SK-N-SH (cell line): ENCODE measurements at regions not wholly inside any gene's neighbourhood (a gene's known extent, or its start where the extent isn't known, plus 50 kb on each side); places are given as distances from the start of the nearest gene placed in this dataset.

Source experiments
- CTCF ChIA-PET: fragments of 300-600, 350-600 bp; formaldehyde crosslinking; extraction: SDS; loops from one replicate; lab custom pipeline; 2021; lab: Yijun Ruan, JAX
- POLR2A ChIA-PET: fragments of 350-600 bp; sonication (Branson Sonifier 250); formaldehyde crosslinking; extraction: SDS; loops from one replicate; lab custom pipeline; 2020; ENCODE audit warnings: antibody characterized with exemption, inconsistent platforms; lab: Yijun Ruan, JAX
- DNase-seq: peaks from one replicate; pipeline ENCODE4 v3.0.0; 2012
- H2AFZ ChIP-seq: fragments of 200-600 bp; sonication (generic); 2 replicates; pipeline ENCODE4 v1.8.1; 2016; ENCODE audit warnings: antibody characterized with exemption, mild to moderate bottlenecking, low read depth
- H3F3A ChIP-seq: fragments of 200-600 bp; sonication (generic); replicated peaks from 2 replicates; pipeline ENCODE3; 2016; ENCODE audit warnings: antibody characterized with exemption, mild to moderate bottlenecking; ENCODE audit not compliant: insufficient read depth
- H3K27ac ChIP-seq, 2 experiments: fragments of 200-500 bp in 1 of 2; fragments of 200-600 bp in 1 of 2; sonication (Bioruptor generic) in 1 of 2; sonication (generic), shearing (Covaris generic) in 1 of 2; 2 replicates each; pipeline versions ENCODE4 v1.5.1 to v1.6.1; 2014 to 2016; ENCODE audit warnings: low read depth in 2 of 2, inconsistent platforms in 1 of 2, low read length in 1 of 2, mild to moderate bottlenecking in 1 of 2, mixed read lengths in 1 of 2
- H3K27me3 ChIP-seq: fragments of 200-600 bp; sonication (generic), shearing (Covaris generic); 2 replicates; pipeline ENCODE4 v1.6.1; 2016; ENCODE audit warnings: mixed run types; ENCODE audit not compliant: insufficient read depth
- H3K36me3 ChIP-seq, 2 experiments: fragments of 200-500 bp in 1 of 2; fragments of 200-600 bp in 1 of 2; sonication (Bioruptor generic) in 1 of 2; sonication (generic) in 1 of 2; replicated peaks in 1 of 2; 2 replicates each; pipeline versions ENCODE3 to v1.5.1; 2014 to 2016; ENCODE audit warnings: low read length in 1 of 2, mild to moderate bottlenecking in 1 of 2; ENCODE audit not compliant: insufficient read depth in 2 of 2, control insufficient read depth in 1 of 2
- H3K4me1 ChIP-seq, 2 experiments: fragments of 200-500 bp in 1 of 2; fragments of 200-600 bp in 1 of 2; sonication (Bioruptor generic) in 1 of 2; sonication (generic), shearing (Covaris generic) in 1 of 2; 2 replicates each; pipeline versions ENCODE4 v1.5.1 to v1.6.1; 2014 to 2016; ENCODE audit warnings: low read depth in 1 of 2, low read length in 1 of 2, mixed run types in 1 of 2; ENCODE audit not compliant: insufficient read depth in 2 of 2, control insufficient read depth in 1 of 2
- H3K4me2 ChIP-seq: fragments of 200-600 bp; sonication (generic), shearing (Covaris generic); 2 replicates; pipeline ENCODE4 v1.6.1; 2017; ENCODE audit warnings: mixed run types
- H3K4me3 ChIP-seq, 2 experiments: fragments of 200-500 bp in 1 of 2; fragments of 200-600 bp in 1 of 2; sonication (Bioruptor generic) in 1 of 2; sonication (generic), shearing (Covaris generic) in 1 of 2; 2 replicates each; pipeline versions ENCODE4 v1.5.1 to v1.8.1; 2014 to 2016; ENCODE audit warnings: low read depth in 2 of 2, inconsistent platforms in 1 of 2, low read length in 1 of 2, mild to moderate bottlenecking in 1 of 2, mixed read lengths in 1 of 2, moderate library complexity in 1 of 2
- H3K79me2 ChIP-seq: fragments of 200-600 bp; sonication (generic); 2 replicates; pipeline ENCODE4 v1.8.1; 2017; ENCODE audit warnings: mild to moderate bottlenecking; ENCODE audit not compliant: insufficient read depth
- H3K9ac ChIP-seq: fragments of 200-600 bp; sonication (generic); 2 replicates; pipeline ENCODE4 v1.6.1; 2017; ENCODE audit warnings: mixed run types
- H3K9me2 ChIP-seq: fragments of 200-600 bp; sonication (generic); 2 replicates; pipeline ENCODE4 v1.6.1; 2017; ENCODE audit warnings: mixed run types
- H3K9me3 ChIP-seq: fragments of 200-600 bp; sonication (generic); 2 replicates; pipeline ENCODE4 v1.6.1; 2017; ENCODE audit warnings: mixed run types, mild to moderate bottlenecking, moderate library complexity
- H4K20me1 ChIP-seq: fragments of 200-600 bp; sonication (generic); 2 replicates; pipeline ENCODE4 v1.6.1; 2017; ENCODE audit warnings: mild to moderate bottlenecking, mixed run types; ENCODE audit not compliant: insufficient read depth
- CHD2 ChIP-seq: fragments of 150-350 bp; IDR thresholded peaks from 2 replicates; pipeline ENCODE4 v1.6.1; 2018; ENCODE audit warnings: low read length; ENCODE audit not compliant: partially characterized antibody
- EZH2phosphoT487 ChIP-seq: fragments of 200-600 bp; sonication (generic); IDR thresholded peaks from 2 replicates; pipeline ENCODE4 v1.6.1; 2017; ENCODE audit warnings: low read depth, mixed run types, mild to moderate bottlenecking, antibody characterized with exemption, moderate library complexity, borderline replicate concordance
- FOSL2 ChIP-seq: IDR thresholded peaks from 2 replicates; pipeline ENCODE4 v1.4.0; 2012; ENCODE audit warnings: low read depth, mild to moderate bottlenecking, moderate library complexity, borderline replicate concordance
- FOXJ3 ChIP-seq: sonication (generic); formaldehyde crosslinking; IDR thresholded peaks from 2 replicates; pipeline ENCODE4 v1.5.1; 2020; ENCODE audit warnings: mild to moderate bottlenecking, missing genetic modification reagents
- FOXM1 ChIP-seq: IDR thresholded peaks from 2 replicates; pipeline ENCODE4 v1.4.0; 2012; ENCODE audit warnings: low read depth, mild to moderate bottlenecking
- GABPA ChIP-seq: IDR thresholded peaks from 2 replicates; pipeline ENCODE4 v1.4.0; 2012; ENCODE audit warnings: low read depth, mild to moderate bottlenecking
- JUND ChIP-seq: IDR thresholded peaks from 2 replicates; pipeline ENCODE4 v1.4.0; 2012
- NRF1 ChIP-seq: IDR thresholded peaks from 2 replicates; pipeline ENCODE4 v1.6.1; 2012; ENCODE audit warnings: low read depth, mild to moderate bottlenecking, low read length
- POLR2AphosphoS5 ChIP-seq: IDR thresholded peaks from 2 replicates; pipeline ENCODE4 v1.6.1; 2012; ENCODE audit warnings: low read depth, low read length
- RCOR1 ChIP-seq: fragments of 150-350 bp; IDR thresholded peaks from 2 replicates; pipeline ENCODE4 v1.6.1; 2017; ENCODE audit warnings: antibody characterized with exemption, low read length
- RXRA ChIP-seq: IDR thresholded peaks from 2 replicates; pipeline ENCODE4 v1.4.0; 2012; ENCODE audit warnings: low read depth, mild to moderate bottlenecking, borderline replicate concordance
- SIN3A ChIP-seq: IDR thresholded peaks from 2 replicates; pipeline ENCODE4 v1.6.1; 2012; ENCODE audit warnings: low read depth, mild to moderate bottlenecking, low read length, moderate library complexity, borderline replicate concordance
- TCF12 ChIP-seq: IDR thresholded peaks from 2 replicates; pipeline ENCODE4 v1.4.0; 2012
- YY1 ChIP-seq: IDR thresholded peaks from 2 replicates; pipeline ENCODE4 v1.4.0; 2012; ENCODE audit warnings: low read depth, mild to moderate bottlenecking
- WGBS: methylation state at CpG from one replicate; pipeline ENCODE4 v1.1.6; 2017; ENCODE audit warnings: low lambda C conversion rate; 5-methylcytosine and 5-hydroxymethylcytosine counted together
- TF ChIP-seq, protein P1 (sequence below): fragments of 150-350 bp; IDR thresholded peaks from 2 replicates; pipeline ENCODE4 v1.6.1; 2017; ENCODE audit warnings: antibody characterized with exemption, low read length, low read depth, borderline replicate concordance
- TF ChIP-seq, protein P2 (sequence below): IDR thresholded peaks from 2 replicates; pipeline ENCODE4 v1.4.0; 2012; ENCODE audit warnings: low read depth
- TF ChIP-seq, protein P3 (sequence below): IDR thresholded peaks from 2 replicates; pipeline ENCODE4 v1.6.1; 2012; ENCODE audit warnings: mild to moderate bottlenecking, low read depth, low read length, moderate library complexity
- TF ChIP-seq, protein P4 (sequence below): fragments of 150-350 bp; IDR thresholded peaks from 2 replicates; pipeline ENCODE4 v1.6.1; 2016; ENCODE audit warnings: mild to moderate bottlenecking, low read depth, low read length
- TF ChIP-seq, protein P5 (sequence below): IDR thresholded peaks from 2 replicates; pipeline ENCODE4; 2012
- TF ChIP-seq, protein P6 (sequence below): IDR thresholded peaks from 2 replicates; pipeline ENCODE4 v1.4.0; 2012; ENCODE audit warnings: low read depth, borderline replicate concordance

DNA sequence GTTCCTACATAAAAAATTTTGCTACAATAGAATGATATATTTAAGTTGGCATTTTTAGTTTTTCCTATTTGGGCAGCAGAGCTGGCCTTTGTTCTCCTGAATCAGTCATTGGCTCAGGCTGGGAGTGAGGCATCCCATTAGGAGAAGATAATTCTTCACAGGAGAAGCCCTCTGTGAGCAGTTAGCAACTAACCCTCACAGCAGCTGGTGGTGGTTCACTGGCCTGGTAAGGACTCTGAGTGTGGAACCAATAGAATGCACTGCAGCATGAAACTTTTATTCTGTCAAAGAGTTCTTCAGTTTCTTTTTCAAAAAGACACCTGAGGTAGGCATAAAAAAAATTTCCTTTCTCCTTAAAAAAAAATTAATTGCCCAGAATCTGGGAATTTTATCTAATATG lies 562.6 kb downstream of the ZNF385D start:
- POLR2A ChIA-PET: no interaction called here
- no peak for DNase-seq
- Histone ChIP-seq H3K27me3 (no peaks in the 10 kb centered on the region), H3K4me3 (no peak overlapping the region), H3K9me3 (no peaks in the 10 kb centered on the region; the same call in 1 of the 2 replicates), H3K9ac (no peak overlapping the region), H3K27ac (no peak overlapping the region), H3K4me2 (no peak overlapping the region), H4K20me1 (no peaks in the 10 kb centered on the region), H3K9me2 (no peaks in the 10 kb centered on the region), H3K79me2 (no peaks in the 10 kb centered on the region), H3K4me1 (no peaks in the 10 kb centered on the region), H3K36me3 (no peaks in the 10 kb centered on the region), H2AFZ (no peak overlapping the region), H3F3A (no peaks in the 10 kb centered on the region)
- CTCF ChIA-PET: no interaction called here
- TF ChIP-seq CHD2: no peak
- no peak for TF ChIP-seq NRF1
- no peak for TF ChIP-seq FOXJ3 (CRISPR knock-in tag)
- TF ChIP-seq EZH2phosphoT487: no peak
- TF ChIP-seq FOXM1: no peak
- no peak for TF ChIP-seq SIN3A
- TF ChIP-seq, protein P1, sequence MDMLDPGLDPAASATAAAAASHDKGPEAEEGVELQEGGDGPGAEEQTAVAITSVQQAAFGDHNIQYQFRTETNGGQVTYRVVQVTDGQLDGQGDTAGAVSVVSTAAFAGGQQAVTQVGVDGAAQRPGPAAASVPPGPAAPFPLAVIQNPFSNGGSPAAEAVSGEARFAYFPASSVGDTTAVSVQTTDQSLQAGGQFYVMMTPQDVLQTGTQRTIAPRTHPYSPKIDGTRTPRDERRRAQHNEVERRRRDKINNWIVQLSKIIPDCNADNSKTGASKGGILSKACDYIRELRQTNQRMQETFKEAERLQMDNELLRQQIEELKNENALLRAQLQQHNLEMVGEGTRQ: no peak
- no peak for TF ChIP-seq FOSL2

DNA sequence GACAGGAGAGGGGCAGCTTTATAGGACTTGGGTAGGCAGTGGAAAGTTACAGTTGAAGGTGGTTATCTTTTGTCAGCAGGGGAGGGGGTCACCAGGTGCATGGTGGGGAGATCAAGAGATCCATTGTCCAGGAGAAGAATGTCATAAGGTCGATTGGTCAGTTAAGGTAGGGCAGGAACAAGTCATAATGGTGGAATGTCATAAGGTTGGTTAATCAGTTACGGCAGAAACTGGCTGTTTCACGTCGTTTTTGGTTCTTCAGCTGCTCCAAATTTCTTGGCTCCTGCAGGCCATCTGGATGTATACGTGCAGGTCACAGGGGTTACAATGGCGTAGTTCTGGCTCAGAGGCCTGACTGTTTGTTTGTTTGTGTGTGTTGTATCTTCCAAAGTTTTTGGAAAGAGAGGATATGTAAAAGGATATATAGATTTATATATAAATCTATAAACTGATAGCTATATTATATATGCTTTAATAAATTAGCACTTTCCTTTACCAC lies 565.1 kb downstream of the ZNF385D start:
- ChIA-PET POLR2A (no interaction called here), CTCF (interaction anchor here (0.7 to 1.0 kb wide), 2 partner anchors 15 to 670 kb away, joined by 3 read pairs; no protein-coding TSS in a partner anchor)
- TF ChIP-seq, protein P2, sequence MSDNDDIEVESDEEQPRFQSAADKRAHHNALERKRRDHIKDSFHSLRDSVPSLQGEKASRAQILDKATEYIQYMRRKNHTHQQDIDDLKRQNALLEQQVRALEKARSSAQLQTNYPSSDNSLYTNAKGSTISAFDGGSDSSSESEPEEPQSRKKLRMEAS: no peak
- TF ChIP-seq, protein P3, sequence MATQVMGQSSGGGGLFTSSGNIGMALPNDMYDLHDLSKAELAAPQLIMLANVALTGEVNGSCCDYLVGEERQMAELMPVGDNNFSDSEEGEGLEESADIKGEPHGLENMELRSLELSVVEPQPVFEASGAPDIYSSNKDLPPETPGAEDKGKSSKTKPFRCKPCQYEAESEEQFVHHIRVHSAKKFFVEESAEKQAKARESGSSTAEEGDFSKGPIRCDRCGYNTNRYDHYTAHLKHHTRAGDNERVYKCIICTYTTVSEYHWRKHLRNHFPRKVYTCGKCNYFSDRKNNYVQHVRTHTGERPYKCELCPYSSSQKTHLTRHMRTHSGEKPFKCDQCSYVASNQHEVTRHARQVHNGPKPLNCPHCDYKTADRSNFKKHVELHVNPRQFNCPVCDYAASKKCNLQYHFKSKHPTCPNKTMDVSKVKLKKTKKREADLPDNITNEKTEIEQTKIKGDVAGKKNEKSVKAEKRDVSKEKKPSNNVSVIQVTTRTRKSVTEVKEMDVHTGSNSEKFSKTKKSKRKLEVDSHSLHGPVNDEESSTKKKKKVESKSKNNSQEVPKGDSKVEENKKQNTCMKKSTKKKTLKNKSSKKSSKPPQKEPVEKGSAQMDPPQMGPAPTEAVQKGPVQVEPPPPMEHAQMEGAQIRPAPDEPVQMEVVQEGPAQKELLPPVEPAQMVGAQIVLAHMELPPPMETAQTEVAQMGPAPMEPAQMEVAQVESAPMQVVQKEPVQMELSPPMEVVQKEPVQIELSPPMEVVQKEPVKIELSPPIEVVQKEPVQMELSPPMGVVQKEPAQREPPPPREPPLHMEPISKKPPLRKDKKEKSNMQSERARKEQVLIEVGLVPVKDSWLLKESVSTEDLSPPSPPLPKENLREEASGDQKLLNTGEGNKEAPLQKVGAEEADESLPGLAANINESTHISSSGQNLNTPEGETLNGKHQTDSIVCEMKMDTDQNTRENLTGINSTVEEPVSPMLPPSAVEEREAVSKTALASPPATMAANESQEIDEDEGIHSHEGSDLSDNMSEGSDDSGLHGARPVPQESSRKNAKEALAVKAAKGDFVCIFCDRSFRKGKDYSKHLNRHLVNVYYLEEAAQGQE: no peak
- TF ChIP-seq TCF12: no peak
- no peak for TF ChIP-seq JUND
- no peak for TF ChIP-seq EZH2phosphoT487
- no peak for TF ChIP-seq POLR2AphosphoS5
- TF ChIP-seq, protein P4, sequence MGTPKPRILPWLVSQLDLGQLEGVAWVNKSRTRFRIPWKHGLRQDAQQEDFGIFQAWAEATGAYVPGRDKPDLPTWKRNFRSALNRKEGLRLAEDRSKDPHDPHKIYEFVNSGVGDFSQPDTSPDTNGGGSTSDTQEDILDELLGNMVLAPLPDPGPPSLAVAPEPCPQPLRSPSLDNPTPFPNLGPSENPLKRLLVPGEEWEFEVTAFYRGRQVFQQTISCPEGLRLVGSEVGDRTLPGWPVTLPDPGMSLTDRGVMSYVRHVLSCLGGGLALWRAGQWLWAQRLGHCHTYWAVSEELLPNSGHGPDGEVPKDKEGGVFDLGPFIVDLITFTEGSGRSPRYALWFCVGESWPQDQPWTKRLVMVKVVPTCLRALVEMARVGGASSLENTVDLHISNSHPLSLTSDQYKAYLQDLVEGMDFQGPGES: no peak
- TF ChIP-seq GABPA: no peak
- no peak for TF ChIP-seq CHD2
- no peak for TF ChIP-seq RCOR1
- no peak for TF ChIP-seq RXRA
- TF ChIP-seq YY1: no peak
- TF ChIP-seq, protein P5, sequence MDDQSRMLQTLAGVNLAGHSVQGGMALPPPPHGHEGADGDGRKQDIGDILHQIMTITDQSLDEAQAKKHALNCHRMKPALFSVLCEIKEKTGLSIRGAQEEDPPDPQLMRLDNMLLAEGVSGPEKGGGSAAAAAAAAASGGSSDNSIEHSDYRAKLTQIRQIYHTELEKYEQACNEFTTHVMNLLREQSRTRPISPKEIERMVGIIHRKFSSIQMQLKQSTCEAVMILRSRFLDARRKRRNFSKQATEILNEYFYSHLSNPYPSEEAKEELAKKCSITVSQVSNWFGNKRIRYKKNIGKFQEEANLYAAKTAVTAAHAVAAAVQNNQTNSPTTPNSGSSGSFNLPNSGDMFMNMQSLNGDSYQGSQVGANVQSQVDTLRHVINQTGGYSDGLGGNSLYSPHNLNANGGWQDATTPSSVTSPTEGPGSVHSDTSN: no peak
- no peak for TF ChIP-seq FOXJ3 (CRISPR knock-in tag)
- TF ChIP-seq, protein P6, sequence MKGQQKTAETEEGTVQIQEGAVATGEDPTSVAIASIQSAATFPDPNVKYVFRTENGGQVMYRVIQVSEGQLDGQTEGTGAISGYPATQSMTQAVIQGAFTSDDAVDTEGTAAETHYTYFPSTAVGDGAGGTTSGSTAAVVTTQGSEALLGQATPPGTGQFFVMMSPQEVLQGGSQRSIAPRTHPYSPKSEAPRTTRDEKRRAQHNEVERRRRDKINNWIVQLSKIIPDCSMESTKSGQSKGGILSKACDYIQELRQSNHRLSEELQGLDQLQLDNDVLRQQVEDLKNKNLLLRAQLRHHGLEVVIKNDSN: no peak
- WGBS: 56% methylated on average over 6 of the region's 6 CpGs
- Histone ChIP-seq H3K9me3 (no peaks in the 10 kb centered on the region; the same call in none of the 2 replicates), H3F3A (no peaks in the 10 kb centered on the region), H3K27me3 (no peaks in the 10 kb centered on the region), H3K4me2 (no peak overlapping the region), H3K27ac (no peak overlapping the region), H3K36me3 (no peaks in the 10 kb centered on the region), H3K4me3 (no peak overlapping the region), H4K20me1 (no peaks in the 10 kb centered on the region), H3K9me2 (no peaks in the 10 kb centered on the region), H3K4me1 (no peaks in the 10 kb centered on the region), H2AFZ (no peak overlapping the region), H3K79me2 (no peaks in the 10 kb centered on the region), H3K9ac (no peak overlapping the region)
- no peak for DNase-seq
